Type B pancreatic cell (in vitro differentiated cells): ENCODE measurements at regions not wholly inside any gene's neighbourhood (a gene's known extent, or its start where the extent isn't known, plus 50 kb on each side); places are given as distances from the start of the nearest gene placed in this dataset.

ENCODE experiments used
- DNase-seq: peaks from one replicate; pipeline ENCODE4 v3.0.0; 2021; ENCODE audit warnings: mixed read lengths; ENCODE audit not compliant: unreplicated experiment; ENCODE audit errors: extremely low spot score
- H3K27ac Mint-ChIP-seq: 2 replicates; pipeline ENCODE4 v1.8.0; 2021; ENCODE audit warnings: mild to moderate bottlenecking, mixed read lengths
- H3K27me3 Mint-ChIP-seq: 2 replicates; pipeline ENCODE4 v1.8.0; 2021; ENCODE audit warnings: mixed read lengths
- H3K36me3 Mint-ChIP-seq: 2 replicates; pipeline ENCODE4 v1.8.0; 2021; ENCODE audit warnings: mixed read lengths
- H3K4me1 Mint-ChIP-seq: one replicate; pipeline ENCODE4 v1.8.0; 2021; ENCODE audit warnings: mixed read lengths; ENCODE audit not compliant: unreplicated experiment
- H3K4me3 Mint-ChIP-seq: 2 replicates; pipeline ENCODE4 v1.8.0; 2021; ENCODE audit warnings: mild to moderate bottlenecking, mixed read lengths
- H3K9me3 Mint-ChIP-seq: 2 replicates; pipeline ENCODE4 v1.8.0; 2021; ENCODE audit warnings: mixed read lengths
- TF ChIP-seq, protein P1 (sequence below): fragments of 200-600 bp; sonication (generic); conservative IDR thresholded peaks from 2 replicates; pipeline ENCODE4 v1.5.0; 2021; ENCODE audit warnings: antibody characterized with exemption, mild to moderate bottlenecking

DNA sequence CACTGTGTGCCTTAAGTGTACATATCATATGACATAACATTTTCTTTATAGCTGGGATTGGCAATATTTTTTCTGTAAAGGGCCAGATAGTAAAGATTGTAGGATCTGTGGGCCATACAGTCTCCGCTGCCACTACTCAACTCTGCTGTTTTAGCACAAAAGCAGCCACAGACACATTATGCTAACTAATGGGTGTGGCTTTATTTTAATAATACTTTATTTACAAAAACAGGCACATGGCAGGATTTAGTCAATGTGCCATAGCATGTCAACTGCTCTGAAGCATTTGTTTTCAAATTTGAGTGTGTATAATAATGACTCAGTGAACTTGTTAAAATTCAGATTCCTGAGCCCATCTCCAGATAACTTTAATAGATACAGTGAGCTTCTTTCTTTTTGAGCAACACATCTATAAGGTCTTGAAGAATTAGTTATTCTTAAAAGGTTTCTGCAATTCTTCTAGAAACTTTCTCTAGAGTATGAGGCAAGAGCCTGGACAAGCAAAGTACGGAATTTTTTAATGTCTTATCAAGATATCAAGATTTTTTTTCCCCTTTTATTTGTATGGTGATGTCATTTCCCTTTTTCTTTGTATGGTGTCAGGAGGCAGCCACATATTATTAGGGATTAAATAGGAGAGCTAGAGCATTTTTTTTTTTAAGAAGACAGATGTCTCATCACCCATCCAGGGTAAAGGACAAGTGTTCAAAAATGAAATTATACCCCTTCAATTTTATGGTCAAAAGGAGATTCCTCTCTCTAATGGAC, 518.3 kb downstream of the DHX35 start:
- DNase-seq = no peak
- Mint-ChIP-seq H3K27ac (no peak overlapping the region), H3K4me3 (no peak overlapping the region), H3K9me3 (peaks cover 5% of the 10 kb centered on the region), H3K27me3 (no peaks in the 10 kb centered on the region), H3K4me1 (peaks cover 8% of the 10 kb centered on the region), H3K36me3 (no peaks in the 10 kb centered on the region)
- TF ChIP-seq, protein P1, sequence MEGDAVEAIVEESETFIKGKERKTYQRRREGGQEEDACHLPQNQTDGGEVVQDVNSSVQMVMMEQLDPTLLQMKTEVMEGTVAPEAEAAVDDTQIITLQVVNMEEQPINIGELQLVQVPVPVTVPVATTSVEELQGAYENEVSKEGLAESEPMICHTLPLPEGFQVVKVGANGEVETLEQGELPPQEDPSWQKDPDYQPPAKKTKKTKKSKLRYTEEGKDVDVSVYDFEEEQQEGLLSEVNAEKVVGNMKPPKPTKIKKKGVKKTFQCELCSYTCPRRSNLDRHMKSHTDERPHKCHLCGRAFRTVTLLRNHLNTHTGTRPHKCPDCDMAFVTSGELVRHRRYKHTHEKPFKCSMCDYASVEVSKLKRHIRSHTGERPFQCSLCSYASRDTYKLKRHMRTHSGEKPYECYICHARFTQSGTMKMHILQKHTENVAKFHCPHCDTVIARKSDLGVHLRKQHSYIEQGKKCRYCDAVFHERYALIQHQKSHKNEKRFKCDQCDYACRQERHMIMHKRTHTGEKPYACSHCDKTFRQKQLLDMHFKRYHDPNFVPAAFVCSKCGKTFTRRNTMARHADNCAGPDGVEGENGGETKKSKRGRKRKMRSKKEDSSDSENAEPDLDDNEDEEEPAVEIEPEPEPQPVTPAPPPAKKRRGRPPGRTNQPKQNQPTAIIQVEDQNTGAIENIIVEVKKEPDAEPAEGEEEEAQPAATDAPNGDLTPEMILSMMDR = no peak

DNA sequence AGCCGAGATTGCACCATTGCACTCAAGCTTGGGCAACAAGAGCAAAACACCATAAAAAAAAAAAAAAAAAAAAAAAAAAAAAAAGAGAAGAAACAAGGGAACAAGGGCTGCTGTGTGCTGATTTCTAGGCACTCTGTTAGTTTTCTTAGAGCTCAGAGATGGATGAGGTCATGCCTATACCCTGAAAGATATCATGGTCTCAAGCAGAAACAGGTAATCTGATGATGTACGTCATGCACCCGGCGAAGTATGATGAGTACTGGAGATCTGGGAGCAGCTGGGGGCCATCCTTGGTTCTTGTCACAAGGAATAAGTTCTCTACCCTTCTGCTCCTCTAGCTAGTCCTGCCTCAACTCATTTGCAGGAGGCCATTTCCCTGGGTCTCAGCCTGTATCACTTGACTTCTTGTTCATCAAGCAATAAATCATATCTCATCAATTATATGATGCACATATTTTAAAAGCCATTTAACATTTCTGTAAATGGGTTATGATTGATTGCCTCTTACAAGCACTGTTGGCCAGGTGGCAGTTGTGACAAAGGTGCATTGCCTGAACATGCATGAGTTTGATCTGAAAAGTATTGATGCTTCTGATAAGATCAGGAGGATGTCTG, 517.2 kb downstream of the DHX35 start:
- Mint-ChIP-seq H3K27me3 (no peaks in the 10 kb centered on the region), H3K4me3 (no peak overlapping the region), H3K36me3 (no peaks in the 10 kb centered on the region), H3K27ac (no peak overlapping the region), H3K4me1 (peaks cover 20% of the 10 kb centered on the region), H3K9me3 (peaks cover 5% of the 10 kb centered on the region)
- no peak for DNase-seq
- TF ChIP-seq, protein P1 = no peak

DNA sequence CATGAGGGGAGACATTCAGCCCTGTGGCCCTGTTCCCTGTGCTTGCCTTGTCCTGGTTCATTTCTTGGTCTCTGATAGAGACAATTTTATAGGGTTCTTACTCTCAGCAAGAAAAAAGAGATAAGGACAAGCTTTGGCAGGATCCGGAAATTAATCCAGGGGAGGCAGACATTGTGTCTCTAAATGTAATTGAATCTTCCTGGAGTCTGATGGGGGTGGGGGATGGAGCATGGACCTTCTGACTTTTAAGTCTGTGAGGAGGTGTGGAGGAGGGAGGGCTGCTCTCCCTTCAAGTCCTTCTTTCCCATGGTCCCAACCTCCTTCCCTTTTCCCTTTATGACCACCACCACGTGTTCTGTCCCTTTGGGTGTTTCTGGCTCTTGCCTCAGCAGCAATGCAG, 512.7 kb downstream of the DHX35 start:
- H3K4me1 Mint-ChIP-seq = peaks cover 25% of the 10 kb centered on the region
- no peak overlapping the region for H3K27ac Mint-ChIP-seq
- H3K4me3 Mint-ChIP-seq = no peak overlapping the region
- peaks cover 5% of the 10 kb centered on the region for H3K9me3 Mint-ChIP-seq
- TF ChIP-seq, protein P1 = no peak
- DNase-seq = no peak
- H3K27me3 Mint-ChIP-seq = no peaks in the 10 kb centered on the region
- H3K36me3 Mint-ChIP-seq = no peaks in the 10 kb centered on the region

DNA sequence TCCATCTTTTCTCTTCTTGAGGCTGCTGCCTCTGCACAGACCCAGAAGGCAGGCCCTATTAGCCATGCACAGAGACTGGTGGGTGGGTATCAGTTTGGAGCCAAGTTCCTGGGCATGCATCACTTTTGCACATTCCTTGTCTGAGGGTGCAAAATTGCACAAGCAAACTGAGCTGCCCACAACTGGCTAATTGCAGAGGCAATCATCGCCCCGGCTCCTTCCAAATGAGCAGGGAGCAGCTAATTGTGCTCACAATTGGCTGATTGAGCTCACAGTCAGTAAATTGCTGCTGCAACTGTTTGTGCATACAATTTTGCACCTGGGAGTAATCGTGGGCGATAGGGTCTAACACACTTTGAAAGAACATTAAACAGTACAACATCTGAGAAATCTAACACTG, 511.4 kb downstream of the DHX35 start:
- no peaks in the 10 kb centered on the region for H3K36me3 Mint-ChIP-seq
- TF ChIP-seq, protein P1 = no peak
- H3K27me3 Mint-ChIP-seq = no peaks in the 10 kb centered on the region
- DNase-seq = no peak
- H3K4me3 Mint-ChIP-seq = no peak overlapping the region
- no peak overlapping the region for H3K27ac Mint-ChIP-seq
- H3K4me1 Mint-ChIP-seq = peaks cover 25% of the 10 kb centered on the region
- peaks cover 5% of the 10 kb centered on the region for H3K9me3 Mint-ChIP-seq

DNA sequence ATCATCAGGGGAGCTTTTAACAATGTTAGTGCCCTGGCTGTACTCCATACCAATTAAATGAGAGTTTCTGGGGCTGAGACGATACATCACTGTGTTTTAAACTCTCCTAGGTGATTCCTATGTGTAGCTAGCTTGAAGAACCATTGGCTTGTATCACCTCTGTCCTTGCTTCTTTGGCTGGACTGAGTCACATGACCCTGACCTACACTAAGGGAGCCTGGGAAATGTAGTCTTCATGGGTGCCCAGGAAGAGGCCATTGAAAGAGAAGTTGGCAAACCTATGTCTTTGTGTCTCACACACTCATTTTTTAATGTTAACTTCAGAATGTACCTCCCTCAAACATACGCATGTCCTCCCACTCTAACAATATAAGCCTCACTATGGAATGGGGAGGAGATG, 506.6 kb downstream of the DHX35 start:
- Mint-ChIP-seq H3K4me3 (no peak overlapping the region), H3K36me3 (no peaks in the 10 kb centered on the region)
- no peak for DNase-seq

More for the DNA sequence above, 506.6 kb downstream of the DHX35 start:
- Mint-ChIP-seq H3K9me3 (no peaks in the 10 kb centered on the region), H3K27me3 (peaks cover 5% of the 10 kb centered on the region), H3K27ac (no peak overlapping the region), H3K4me1 (peaks cover 7% of the 10 kb centered on the region)
- TF ChIP-seq, protein P1 = no peak
